ENCODE measurements at regions not wholly inside any gene's neighbourhood (a gene's known extent, or its start where the extent isn't known, plus 50 kb on each side); places are given as distances from the start of the nearest gene placed in this dataset.
"Not testable (repeated sequence)": the region's sequence is repeated elsewhere in the genome, so short reads cannot be mapped to it uniquely, and the experiment has no call there.

- TF ChIP-seq, protein P1, sequence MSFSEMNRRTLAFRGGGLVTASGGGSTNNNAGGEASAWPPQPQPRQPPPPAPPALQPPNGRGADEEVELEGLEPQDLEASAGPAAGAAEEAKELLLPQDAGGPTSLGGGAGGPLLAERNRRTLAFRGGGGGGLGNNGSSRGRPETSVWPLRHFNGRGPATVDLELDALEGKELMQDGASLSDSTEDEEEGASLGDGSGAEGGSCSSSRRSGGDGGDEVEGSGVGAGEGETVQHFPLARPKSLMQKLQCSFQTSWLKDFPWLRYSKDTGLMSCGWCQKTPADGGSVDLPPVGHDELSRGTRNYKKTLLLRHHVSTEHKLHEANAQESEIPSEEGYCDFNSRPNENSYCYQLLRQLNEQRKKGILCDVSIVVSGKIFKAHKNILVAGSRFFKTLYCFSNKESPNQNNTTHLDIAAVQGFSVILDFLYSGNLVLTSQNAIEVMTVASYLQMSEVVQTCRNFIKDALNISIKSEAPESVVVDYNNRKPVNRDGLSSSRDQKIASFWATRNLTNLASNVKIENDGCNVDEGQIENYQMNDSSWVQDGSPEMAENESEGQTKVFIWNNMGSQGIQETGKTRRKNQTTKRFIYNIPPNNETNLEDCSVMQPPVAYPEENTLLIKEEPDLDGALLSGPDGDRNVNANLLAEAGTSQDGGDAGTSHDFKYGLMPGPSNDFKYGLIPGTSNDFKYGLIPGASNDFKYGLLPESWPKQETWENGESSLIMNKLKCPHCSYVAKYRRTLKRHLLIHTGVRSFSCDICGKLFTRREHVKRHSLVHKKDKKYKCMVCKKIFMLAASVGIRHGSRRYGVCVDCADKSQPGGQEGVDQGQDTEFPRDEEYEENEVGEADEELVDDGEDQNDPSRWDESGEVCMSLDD (CRISPR knock-in tag; IDR thresholded peaks at IDR 0.05; ENCODE audit: borderline replicate concordance) = no peak
- no peak for TF ChIP-seq ZNF713 (CRISPR knock-in tag; IDR thresholded peaks at IDR 0.05)
- TF ChIP-seq ZNF546 (CRISPR knock-in tag; conservative IDR thresholded peaks at IDR 0.05) = no peak
- TF ChIP-seq YEATS4 (CRISPR knock-in tag; IDR thresholded peaks at IDR 0.05; ENCODE audit: borderline replicate concordance) = no peak
- no peak for TF ChIP-seq DMAP1 (CRISPR knock-in tag; IDR thresholded peaks at IDR 0.05)
Measured at GRCh38 chr5:18533137-18533536, 898.9 kb downstream of the TAF11L14 start (continued).

DNA sequence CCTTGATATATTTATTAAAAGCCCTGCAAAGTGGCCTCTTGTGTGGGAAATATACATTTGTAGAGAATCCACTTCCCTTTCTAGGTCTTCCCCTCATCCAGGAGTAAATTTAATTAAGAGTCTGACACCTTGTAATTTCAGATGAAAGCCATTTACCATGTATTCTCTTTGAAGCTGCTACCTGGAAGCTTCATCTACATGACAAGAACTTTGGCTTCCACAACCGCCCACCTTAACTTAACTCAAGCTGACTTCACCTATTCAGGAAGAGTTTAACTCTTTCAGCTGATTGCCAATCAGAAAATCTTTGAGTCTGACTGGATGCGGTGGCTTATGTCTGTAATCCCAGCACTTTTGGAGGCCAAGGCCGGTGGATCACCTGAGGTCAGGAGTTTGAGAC is 899.9 kb downstream of the TAF11L14 start:
- H3K9ac ChIP-seq (ENCODE audit: insufficient read depth, low read depth, low read length) = no peak overlapping the region
- no peak overlapping the region for H2AFZ ChIP-seq (ENCODE audit: low read length)
- ChIA-PET CTCF (ENCODE audit: low intra/inter-chr PET ratio, low total read pairs) (no interaction called here), POLR2A (no interaction called here)
- no peaks in the 10 kb centered on the region for H3K27me3 ChIP-seq (ENCODE audit: control insufficient read depth in 1 of 2, insufficient read depth in 2 of 2, low read length in 2 of 2)
- H3K79me2 ChIP-seq (ENCODE audit: insufficient read depth, low read length) = no peaks in the 10 kb centered on the region
- in situ Hi-C loops (cut with HindIII; ENCODE audit: extremely low pct_ligation_motif_present, low pct_unique_long_range_greater_than_20kb) = no loop called here
- TF ChIP-seq FOXP1 (IDR thresholded peaks at IDR 0.05) = no peak
- no peak for TF ChIP-seq FOXP1 (CRISPR knock-in tag; IDR thresholded peaks at IDR 0.05)
- TF ChIP-seq, protein P2, sequence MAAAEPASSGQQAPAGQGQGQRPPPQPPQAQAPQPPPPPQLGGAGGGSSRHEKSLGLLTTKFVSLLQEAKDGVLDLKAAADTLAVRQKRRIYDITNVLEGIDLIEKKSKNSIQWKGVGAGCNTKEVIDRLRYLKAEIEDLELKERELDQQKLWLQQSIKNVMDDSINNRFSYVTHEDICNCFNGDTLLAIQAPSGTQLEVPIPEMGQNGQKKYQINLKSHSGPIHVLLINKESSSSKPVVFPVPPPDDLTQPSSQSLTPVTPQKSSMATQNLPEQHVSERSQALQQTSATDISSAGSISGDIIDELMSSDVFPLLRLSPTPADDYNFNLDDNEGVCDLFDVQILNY (CRISPR knock-in tag; conservative IDR thresholded peaks at IDR 0.05) = no peak
- TF ChIP-seq ZSCAN29 (CRISPR knock-in tag; conservative IDR thresholded peaks at IDR 0.05) = no peak
- no peak for TF ChIP-seq U2AF1 (optimal IDR thresholded peaks at IDR 0.05; ENCODE audit: low read depth, low read length)
- H3K4me2 ChIP-seq (ENCODE audit: low read depth, low read length) = no peak overlapping the region
- H3K4me3 ChIP-seq (replicated peaks in 1 of 3; ENCODE audit: insufficient read depth in 1 of 3, low read depth in 2 of 3, low read length in 3 of 3) = no peak overlapping the region
- intact Hi-C loops (cut with micrococcal nuclease; ENCODE audit: unreplicated experiment) = no loop called here
- no TSS peak for BruUV-seq (replicated peaks)
- DNase-seq (ENCODE audit: low spot score) (no peak), ATAC-seq (no peak), FAIRE-seq (no peak)
- 0% methylated on average over 1 of the region's 3 CpGs for WGBS (ENCODE audit: low lambda C conversion rate)
- H3K36me3 ChIP-seq (replicated peaks in 1 of 2; ENCODE audit: control insufficient read depth in 1 of 2, insufficient read depth in 2 of 2, low read length in 2 of 2) = no peaks in the 10 kb centered on the region
- H3K4me1 ChIP-seq (ENCODE audit: insufficient read depth, low read length) = no peaks in the 10 kb centered on the region
- H3K27ac ChIP-seq (ENCODE audit: extremely low read length, insufficient read depth, low read length) = no peak overlapping the region
- H3K9me3 ChIP-seq (ENCODE audit: low read length) = peaks cover 9% of the 10 kb centered on the region; the same call in 1 of the 2 replicates
- no peaks in the 10 kb centered on the region for H4K20me1 ChIP-seq (ENCODE audit: insufficient read depth, low read length)

GRCh38 chr5:18535753-18536152 is 901.5 kb downstream of the TAF11L14 start:
- H3K9ac ChIP-seq (ENCODE audit: insufficient read depth, low read depth, low read length); H3K27ac ChIP-seq (ENCODE audit: extremely low read length, insufficient read depth, low read length); H3K9me3 ChIP-seq (ENCODE audit: low read length); POLR2A ChIA-PET; CTCF ChIA-PET (ENCODE audit: low intra/inter-chr PET ratio, low total read pairs); H3K36me3 ChIP-seq (replicated peaks in 1 of 2; ENCODE audit: control insufficient read depth in 1 of 2, insufficient read depth in 2 of 2, low read length in 2 of 2); H2AFZ ChIP-seq (ENCODE audit: low read length); H3K4me1 ChIP-seq (ENCODE audit: insufficient read depth, low read length); H3K79me2 ChIP-seq (ENCODE audit: insufficient read depth, low read length); H3K4me3 ChIP-seq (replicated peaks in 1 of 3; ENCODE audit: insufficient read depth in 1 of 3, low read depth in 2 of 3, low read length in 3 of 3); H4K20me1 ChIP-seq (ENCODE audit: insufficient read depth, low read length); H3K4me2 ChIP-seq (ENCODE audit: low read depth, low read length); in situ Hi-C loops (cut with HindIII; ENCODE audit: extremely low pct_ligation_motif_present, low pct_unique_long_range_greater_than_20kb); intact Hi-C loops (cut with micrococcal nuclease; ENCODE audit: unreplicated experiment); BruUV-seq (replicated peaks); DNase-seq (ENCODE audit: low spot score); FAIRE-seq; ATAC-seq; H3K27me3 ChIP-seq (ENCODE audit: control insufficient read depth in 1 of 2, insufficient read depth in 2 of 2, low read length in 2 of 2): not testable (repeated sequence)
- 3% methylated on average over 3 of the region's 7 CpGs for WGBS (ENCODE audit: low lambda C conversion rate)

Data from HepG2 (cell line).